KOPT-K1 (cell line): ENCODE measurements at regions not wholly inside any gene's neighbourhood (a gene's known extent, or its start where the extent isn't known, plus 50 kb on each side); places are given as distances from the start of the nearest gene placed in this dataset.
"Not testable (repeated sequence)": the region's sequence is repeated elsewhere in the genome, so short reads cannot be mapped to it uniquely, and the experiment has no call there.

Experiments
- H3K27ac ChIP-seq: fragments of 200-600 bp; sonication (generic); 2 replicates; pipeline ENCODE4 v1.5.1; 2016; ENCODE audit warnings: antibody characterized with exemption, mild to moderate bottlenecking, low read depth, low read length; ENCODE audit not compliant: poor library complexity, severe bottlenecking
- H3K36me3 ChIP-seq: fragments of 200-600 bp; sonication (generic); 2 replicates; pipeline ENCODE4 v1.5.1; 2017; ENCODE audit warnings: antibody characterized with exemption, mild to moderate bottlenecking, low read length, moderate library complexity; ENCODE audit not compliant: insufficient read depth
- H3K9me3 ChIP-seq: fragments of 200-600 bp; sonication (generic); 2 replicates; pipeline ENCODE4 v1.5.1; 2017; ENCODE audit warnings: antibody characterized with exemption, low read length, mild to moderate bottlenecking; ENCODE audit not compliant: insufficient read depth, poor library complexity, severe bottlenecking

- peaks cover 23% of the 10 kb centered on the region for H3K9me3 ChIP-seq
- H3K27ac ChIP-seq: no peak overlapping the region
- H3K36me3 ChIP-seq: no peaks in the 10 kb centered on the region
Measured at GRCh38 chr12:125860672-125861288, 795.5 kb downstream of the AACS start.

DNA sequence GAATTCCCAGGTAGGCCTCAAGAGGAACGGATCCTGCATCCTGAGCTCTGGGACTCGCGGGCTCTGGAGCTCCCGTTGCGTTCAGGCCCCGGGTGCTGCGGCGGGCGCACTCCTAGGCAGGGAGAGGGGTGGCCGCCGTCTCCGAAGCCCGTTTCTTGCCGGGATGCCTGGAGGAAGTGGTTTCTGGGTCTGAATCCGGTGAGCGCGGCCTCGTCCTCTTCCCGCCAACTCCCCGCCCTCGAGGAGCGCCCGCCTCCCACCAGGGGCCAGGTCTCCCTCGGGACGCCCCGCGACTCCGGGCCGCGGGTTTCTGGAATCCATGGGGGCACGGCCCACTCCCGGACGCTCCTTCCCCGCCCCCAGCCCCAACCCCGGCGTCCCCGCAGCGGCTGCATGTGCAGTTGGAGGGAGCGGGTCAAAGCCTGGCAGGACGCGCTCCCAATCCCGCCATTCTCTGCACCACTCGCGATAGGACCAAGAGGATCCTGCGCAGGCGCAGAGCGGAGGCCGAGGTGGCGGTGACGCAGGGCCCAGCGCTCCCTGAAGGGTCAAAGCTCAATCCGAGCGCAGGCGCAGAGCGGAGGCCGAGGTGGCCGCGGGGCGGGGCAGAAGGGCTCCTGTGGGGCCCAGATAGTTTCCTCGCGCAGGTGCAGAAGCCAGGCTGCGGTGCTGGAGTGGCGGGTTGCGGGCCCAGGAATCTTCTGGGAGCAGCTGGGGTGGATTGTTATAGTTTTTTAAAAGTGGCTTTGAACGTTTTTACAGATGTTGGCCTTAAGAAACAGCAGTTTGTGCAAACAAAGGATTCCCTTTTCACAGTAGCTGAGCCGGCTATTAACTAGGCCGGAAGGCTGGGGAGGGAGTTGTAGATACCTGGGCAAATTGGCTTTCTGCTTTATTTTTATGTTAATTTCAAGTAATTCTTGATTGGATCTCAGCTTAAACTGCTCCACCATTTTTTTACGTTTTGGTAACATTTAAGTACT is 796.4 kb downstream of the AACS start:
- Histone ChIP-seq H3K27ac (no peak overlapping the region), H3K36me3 (no peaks in the 10 kb centered on the region), H3K9me3 (peaks cover 23% of the 10 kb centered on the region)

GRCh38 chr12:125865236-125865635 is 800.0 kb downstream of the AACS start:
- H3K36me3 ChIP-seq, H3K27ac ChIP-seq: not testable (repeated sequence)
- H3K9me3 ChIP-seq: peaks cover 23% of the 10 kb centered on the region

DNA sequence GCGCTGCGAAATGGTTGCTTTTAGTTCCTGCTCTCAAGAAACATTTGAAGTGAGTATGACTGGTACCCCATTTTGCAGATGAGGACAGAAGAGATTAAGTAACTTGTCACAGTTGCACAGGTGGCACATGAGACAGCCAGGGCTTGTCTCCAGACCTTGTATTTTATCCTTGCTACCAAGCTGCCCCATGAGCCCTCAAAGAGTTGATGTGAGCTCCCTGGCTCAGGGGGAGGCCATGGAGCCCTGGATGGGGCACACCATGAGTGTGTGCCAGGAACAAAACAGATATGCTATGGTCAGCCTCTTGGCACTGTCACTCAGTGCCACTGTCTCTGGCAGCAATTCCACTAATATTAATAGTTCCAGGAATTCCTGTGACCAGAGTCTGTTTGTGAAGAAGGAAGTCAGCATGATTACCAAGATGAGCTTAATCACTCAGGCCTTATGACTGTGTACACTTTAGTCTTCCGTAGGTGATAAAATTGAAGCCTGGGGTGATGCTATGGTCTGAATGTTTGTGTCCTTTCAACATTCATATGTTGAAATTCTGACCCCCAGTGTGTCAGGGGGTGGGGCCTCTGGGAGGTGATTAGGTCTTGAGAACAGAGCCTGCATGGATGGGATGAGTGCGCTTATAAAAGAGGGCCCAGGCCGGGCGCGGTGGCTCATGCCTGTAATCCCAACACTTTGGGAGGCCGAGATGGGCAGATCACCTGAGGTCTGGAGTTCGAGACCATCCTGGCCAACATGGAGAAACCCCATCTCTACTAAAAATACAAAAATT is 806.8 kb downstream of the AACS start:
- no peaks in the 10 kb centered on the region for H3K36me3 ChIP-seq
- H3K9me3 ChIP-seq: no peaks in the 10 kb centered on the region
- no peak overlapping the region for H3K27ac ChIP-seq

- H3K36me3 ChIP-seq: no peaks in the 10 kb centered on the region
- no peaks in the 10 kb centered on the region for H3K9me3 ChIP-seq
- H3K27ac ChIP-seq: no peak overlapping the region
Measured at GRCh38 chr12:125873016-125873415, 807.8 kb downstream of the AACS start.

DNA sequence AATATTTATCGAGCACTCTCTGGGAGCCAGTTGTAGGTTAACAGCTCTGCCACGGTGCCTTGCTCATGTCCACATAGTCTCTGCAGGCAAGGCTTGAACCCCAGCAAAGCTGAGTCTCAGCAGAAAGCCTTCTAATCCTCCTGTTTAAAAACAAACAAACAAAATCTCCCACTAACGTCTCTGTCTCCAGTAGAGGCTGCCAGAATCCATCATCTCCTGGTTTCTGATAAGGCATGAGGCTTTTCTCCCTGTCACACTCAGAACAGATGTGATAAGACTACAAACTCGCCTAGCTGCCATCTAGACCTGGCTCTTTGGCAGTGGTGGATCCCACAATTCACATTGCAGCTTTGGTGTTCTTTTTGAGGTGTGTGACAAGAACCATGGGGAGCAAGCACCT is 813.2 kb downstream of the AACS start:
- Histone ChIP-seq H3K27ac (no peak overlapping the region), H3K36me3 (no peaks in the 10 kb centered on the region), H3K9me3 (no peaks in the 10 kb centered on the region)

- Histone ChIP-seq H3K9me3 (no peaks in the 10 kb centered on the region), H3K36me3 (no peaks in the 10 kb centered on the region), H3K27ac (no peak overlapping the region)
Measured at GRCh38 chr12:125882141-125882540, 816.9 kb downstream of the AACS start.

GRCh38 chr12:125888921-125889320 is 823.7 kb downstream of the AACS start:
- Histone ChIP-seq H3K9me3 (no peaks in the 10 kb centered on the region), H3K36me3 (no peaks in the 10 kb centered on the region), H3K27ac (no peak overlapping the region)

DNA sequence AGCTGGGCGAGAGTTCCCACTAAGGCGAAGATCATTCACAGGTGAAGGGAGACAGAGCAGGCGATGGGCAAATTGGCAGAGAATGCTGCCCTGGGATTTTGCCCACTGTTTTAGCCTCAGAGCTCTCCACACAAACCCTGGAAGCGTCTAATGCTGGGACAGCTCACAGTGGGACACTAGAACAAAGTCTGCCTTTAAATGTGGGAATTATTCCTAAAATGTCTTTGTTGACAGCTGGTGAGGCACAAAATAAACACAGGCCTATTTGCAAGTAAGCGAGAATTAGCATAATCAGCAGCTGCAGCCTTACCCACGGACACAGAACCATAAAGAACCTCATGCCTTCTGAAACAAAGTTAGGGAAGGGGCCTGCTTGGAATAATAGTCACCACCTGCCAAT is 824.5 kb downstream of the AACS start:
- H3K9me3 ChIP-seq: no peaks in the 10 kb centered on the region
- H3K27ac ChIP-seq: no peak overlapping the region
- H3K36me3 ChIP-seq: no peaks in the 10 kb centered on the region

DNA sequence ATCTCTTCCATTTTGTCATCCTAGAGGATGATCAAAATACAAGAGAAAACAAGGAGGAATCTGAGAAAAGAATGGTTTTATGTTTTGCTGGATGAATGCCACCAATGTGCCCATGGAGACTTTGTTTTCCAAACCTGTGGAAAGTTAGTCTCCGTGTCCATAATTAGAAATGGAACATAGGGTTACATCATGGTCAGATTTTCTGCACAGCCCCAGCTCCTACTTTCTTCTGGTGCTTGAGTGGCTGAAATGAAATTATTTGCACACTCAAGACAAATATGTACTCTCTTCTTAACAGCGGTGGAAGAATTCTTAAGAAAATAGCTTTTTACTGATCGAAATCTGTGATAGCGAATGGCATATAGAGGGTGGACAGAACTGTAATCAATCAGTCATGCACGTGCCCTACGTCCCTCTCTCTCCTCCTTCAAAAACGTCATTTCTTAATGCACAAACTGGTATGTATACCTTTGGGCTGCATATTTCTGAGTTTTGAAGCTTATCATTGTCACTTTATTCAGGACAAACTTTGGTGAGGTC is 825.2 kb downstream of the AACS start:
- Histone ChIP-seq H3K27ac (no peak overlapping the region), H3K36me3 (no peaks in the 10 kb centered on the region), H3K9me3 (no peaks in the 10 kb centered on the region)

GRCh38 chr12:125890971-125891370 is 825.7 kb downstream of the AACS start:
- H3K36me3 ChIP-seq: no peaks in the 10 kb centered on the region
- no peak overlapping the region for H3K27ac ChIP-seq
- no peaks in the 10 kb centered on the region for H3K9me3 ChIP-seq

- Histone ChIP-seq H3K27ac (no peak overlapping the region), H3K9me3 (no peaks in the 10 kb centered on the region), H3K36me3 (no peaks in the 10 kb centered on the region)
Measured at GRCh38 chr12:125892276-125892675, 827.0 kb downstream of the AACS start.

- Histone ChIP-seq H3K36me3 (no peaks in the 10 kb centered on the region), H3K27ac (no peak overlapping the region), H3K9me3 (peaks cover 6% of the 10 kb centered on the region)
Measured at GRCh38 chr12:125902991-125903390, 837.8 kb downstream of the AACS start.

DNA sequence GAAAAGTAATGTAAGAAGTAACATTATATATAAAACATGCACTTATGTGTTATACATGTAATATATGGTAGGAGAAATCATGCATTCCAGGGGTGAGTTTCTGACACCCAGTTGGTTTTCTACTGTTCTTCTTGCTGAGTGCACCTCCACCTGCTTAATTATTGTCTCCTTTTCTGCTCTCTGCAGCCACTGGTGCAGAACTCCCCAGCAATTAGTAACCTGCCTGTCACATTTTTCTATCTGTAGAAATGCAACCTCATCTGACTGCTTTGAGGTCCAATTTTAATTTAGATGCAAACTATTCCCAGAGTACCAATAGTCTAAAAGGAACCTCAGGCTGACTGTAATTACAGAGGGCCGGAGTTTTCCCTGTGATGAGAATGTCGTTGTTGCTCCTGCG is 842.1 kb downstream of the AACS start:
- Histone ChIP-seq H3K27ac (no peak overlapping the region), H3K36me3 (no peaks in the 10 kb centered on the region), H3K9me3 (peaks cover 6% of the 10 kb centered on the region)
